ENCODE measurements at regions not wholly inside any gene's neighbourhood (a gene's known extent, or its start where the extent isn't known, plus 50 kb on each side); places are given as distances from the start of the nearest gene placed in this dataset.

DNA sequence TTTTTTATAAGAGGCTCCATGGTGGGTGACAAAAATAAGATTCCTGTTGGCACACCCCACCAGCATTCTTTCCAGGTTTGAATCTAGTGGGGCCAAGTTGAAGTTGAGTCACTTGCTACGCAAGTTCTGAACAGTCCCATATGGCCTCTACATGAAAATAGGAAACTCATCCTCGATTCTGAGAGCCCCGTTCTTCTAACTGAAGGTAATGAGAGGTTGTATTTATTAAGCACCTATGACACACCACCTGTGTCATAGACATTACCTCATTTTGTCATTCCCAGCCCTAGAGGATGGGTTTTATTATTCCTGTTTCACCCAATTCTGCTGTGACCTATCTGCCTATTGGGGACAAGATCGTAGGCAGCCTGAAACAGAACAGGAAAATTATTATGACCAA, 131.7 kb downstream of the ACTL7B start:
- Histone ChIP-seq H3K4me3 (ENCODE audit: low read length) (no peak overlapping the region), H3K4me1 (ENCODE audit: low read length) (no peaks in the 10 kb centered on the region), H3K9me3 (ENCODE audit: insufficient read depth, low read length) (no peaks in the 10 kb centered on the region), H3K4me2 (ENCODE audit: low read length) (no peak overlapping the region), H3K36me3 (replicated peaks; ENCODE audit: low read depth, low read length) (no peaks in the 10 kb centered on the region), H3K27ac (ENCODE audit: low read length) (no peak overlapping the region), H3K27me3 (ENCODE audit: low read depth, low read length) (no peaks in the 10 kb centered on the region; the same call in 1 of the 2 replicates), H2AFZ (ENCODE audit: low read depth, low read length) (no peak overlapping the region), H3K9ac (ENCODE audit: low read length) (no peak overlapping the region), H3K79me2 (ENCODE audit: low read length) (no peaks in the 10 kb centered on the region), H4K20me1 (ENCODE audit: insufficient read depth, low read length) (no peaks in the 10 kb centered on the region)
- TF ChIP-seq CTCF (IDR thresholded peaks at IDR 0.05; ENCODE audit: low read depth, low read length) (no peak), EZH2phosphoT487 (IDR thresholded peaks at IDR 0.05; ENCODE audit: low read depth) (no peak)

DNA sequence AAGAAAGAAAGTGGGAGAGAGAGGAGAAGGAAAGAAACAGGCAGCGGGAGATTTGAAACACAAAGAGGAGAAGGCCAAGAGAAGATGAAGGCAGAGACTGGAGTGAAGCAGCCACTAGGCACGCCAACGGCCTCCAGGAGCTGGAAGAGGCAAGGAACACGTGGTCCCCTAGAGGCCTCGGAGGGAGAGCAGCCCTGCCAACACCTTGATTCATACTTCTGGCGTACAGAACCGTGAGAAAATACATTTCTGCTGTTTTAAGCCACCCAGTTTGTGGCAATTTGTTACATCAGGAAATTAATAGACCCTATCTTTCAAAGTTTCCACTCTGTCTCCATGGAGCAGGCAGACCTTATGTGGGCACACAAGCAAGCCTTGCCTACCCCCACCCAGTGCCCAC, 133.4 kb downstream of the ACTL7B start:
- H3K79me2 ChIP-seq (ENCODE audit: low read length) = no peaks in the 10 kb centered on the region
- H3K4me1 ChIP-seq (ENCODE audit: low read length) = no peaks in the 10 kb centered on the region
- TF ChIP-seq CTCF (IDR thresholded peaks at IDR 0.05; ENCODE audit: low read depth, low read length) (no peak), EZH2phosphoT487 (IDR thresholded peaks at IDR 0.05; ENCODE audit: low read depth) (no peak)
- H4K20me1 ChIP-seq (ENCODE audit: insufficient read depth, low read length) = no peaks in the 10 kb centered on the region
- no peaks in the 10 kb centered on the region for H3K36me3 ChIP-seq (replicated peaks; ENCODE audit: low read depth, low read length)
- no peak overlapping the region for H3K4me2 ChIP-seq (ENCODE audit: low read length)
- no peaks in the 10 kb centered on the region for H3K9me3 ChIP-seq (ENCODE audit: insufficient read depth, low read length)
- H3K9ac ChIP-seq (ENCODE audit: low read length) = no peak overlapping the region
- H3K27ac ChIP-seq (ENCODE audit: low read length) = no peak overlapping the region
- no peak overlapping the region for H2AFZ ChIP-seq (ENCODE audit: low read depth, low read length)
- H3K27me3 ChIP-seq (ENCODE audit: low read depth, low read length) = no peaks in the 10 kb centered on the region; the same call in 1 of the 2 replicates
- no peak overlapping the region for H3K4me3 ChIP-seq (ENCODE audit: low read length)

DNA sequence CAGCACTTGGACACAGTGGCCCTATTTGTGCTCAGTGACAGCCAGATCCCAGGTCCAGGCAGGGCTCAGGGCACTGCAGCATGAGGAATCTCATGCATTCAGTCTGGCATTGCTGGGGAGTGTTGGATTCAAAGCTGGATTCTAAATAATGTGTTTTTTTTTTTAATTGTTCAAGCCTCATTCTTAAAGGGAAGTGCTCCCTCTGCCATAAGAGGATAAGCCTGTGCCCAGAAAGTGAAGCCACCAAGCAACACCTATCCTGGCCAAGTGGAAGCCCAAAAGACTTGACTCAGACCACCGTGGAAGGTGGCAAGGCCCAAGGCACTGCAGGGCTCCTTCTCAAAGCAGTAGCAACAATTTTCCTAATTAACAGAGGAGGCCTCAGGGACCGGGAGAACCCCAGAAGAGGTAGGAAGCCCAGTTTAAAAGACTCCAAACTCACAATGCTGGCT, 135.6 kb downstream of the ACTL7B start:
- no peaks in the 10 kb centered on the region for H4K20me1 ChIP-seq (ENCODE audit: insufficient read depth, low read length)
- H3K4me1 ChIP-seq (ENCODE audit: low read length) = no peaks in the 10 kb centered on the region
- H3K79me2 ChIP-seq (ENCODE audit: low read length) = no peaks in the 10 kb centered on the region
- H2AFZ ChIP-seq (ENCODE audit: low read depth, low read length) = no peak overlapping the region
- no peak overlapping the region for H3K27ac ChIP-seq (ENCODE audit: low read length)
- H3K4me3 ChIP-seq (ENCODE audit: low read length) = no peak overlapping the region
- H3K27me3 ChIP-seq (ENCODE audit: low read depth, low read length) = no peaks in the 10 kb centered on the region; the same call in 1 of the 2 replicates
- no peaks in the 10 kb centered on the region for H3K36me3 ChIP-seq (replicated peaks; ENCODE audit: low read depth, low read length)
- no peak for TF ChIP-seq CTCF (IDR thresholded peaks at IDR 0.05; ENCODE audit: low read depth, low read length)
- TF ChIP-seq EZH2phosphoT487 (IDR thresholded peaks at IDR 0.05; ENCODE audit: low read depth) = no peak
- no peak overlapping the region for H3K4me2 ChIP-seq (ENCODE audit: low read length)
- H3K9ac ChIP-seq (ENCODE audit: low read length) = no peak overlapping the region
- no peaks in the 10 kb centered on the region for H3K9me3 ChIP-seq (ENCODE audit: insufficient read depth, low read length)

DNA sequence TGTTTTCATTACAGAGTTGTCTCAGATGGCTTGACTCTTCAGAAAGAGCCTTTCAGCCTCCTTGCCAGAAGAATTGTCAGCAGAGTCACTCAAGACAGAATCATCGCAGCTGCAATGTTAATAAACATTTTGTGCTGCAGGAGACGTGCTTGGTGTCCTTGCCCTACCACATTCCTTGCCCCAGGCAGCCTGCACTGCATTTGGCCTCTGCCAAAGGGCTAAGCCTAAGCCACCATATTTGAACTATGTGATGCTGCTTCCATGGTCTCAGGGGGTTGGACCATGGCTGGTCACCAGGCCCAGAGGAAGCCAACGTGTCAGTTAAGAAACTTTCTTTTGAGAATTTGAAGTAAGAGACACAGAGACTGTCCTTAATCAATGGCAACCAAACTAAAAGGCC, 145.4 kb downstream of the ACTL7B start:
- Histone ChIP-seq H3K9ac (ENCODE audit: low read length) (no peak overlapping the region), H2AFZ (ENCODE audit: low read depth, low read length) (no peak overlapping the region), H3K36me3 (replicated peaks; ENCODE audit: low read depth, low read length) (no peaks in the 10 kb centered on the region), H3K27me3 (ENCODE audit: low read depth, low read length) (peaks cover 16% of the 10 kb centered on the region; the same call in 1 of the 2 replicates), H4K20me1 (ENCODE audit: insufficient read depth, low read length) (no peaks in the 10 kb centered on the region), H3K4me2 (ENCODE audit: low read length) (no peak overlapping the region), H3K79me2 (ENCODE audit: low read length) (no peaks in the 10 kb centered on the region), H3K4me3 (ENCODE audit: low read length) (no peak overlapping the region), H3K9me3 (ENCODE audit: insufficient read depth, low read length) (no peaks in the 10 kb centered on the region), H3K4me1 (ENCODE audit: low read length) (no peaks in the 10 kb centered on the region), H3K27ac (ENCODE audit: low read length) (no peak overlapping the region)
- no peak for TF ChIP-seq EZH2phosphoT487 (IDR thresholded peaks at IDR 0.05; ENCODE audit: low read depth)
- no peak for TF ChIP-seq CTCF (IDR thresholded peaks at IDR 0.05; ENCODE audit: low read depth, low read length)
